HG03521 (cell line): ENCODE measurements at regions not wholly inside any gene's neighbourhood (a gene's known extent, or its start where the extent isn't known, plus 50 kb on each side); places are given as distances from the start of the nearest gene placed in this dataset.

Experiments used
- ATAC-seq: cut with Tn5 transposase; IDR thresholded peaks from one replicate; pipeline ENCODE4 v1.9.1; 2021; ENCODE audit warnings: mild to moderate bottlenecking, moderate library complexity; ENCODE audit not compliant: unreplicated experiment

GRCh38 chr3:107082527-107082926, 294.7 kb upstream of the CCDC54 start:
- ATAC-seq = no peak

- no peak for ATAC-seq
Measured at GRCh38 chr3:107085261-107085660, 292.0 kb upstream of the CCDC54 start.

- ATAC-seq = no peak
Measured at GRCh38 chr3:107092121-107092520, 285.1 kb upstream of the CCDC54 start.

- ATAC-seq = no peak
Measured at GRCh38 chr3:107098864-107099263, 278.4 kb upstream of the CCDC54 start.

GRCh38 chr3:107100137-107100536, 277.1 kb upstream of the CCDC54 start:
- ATAC-seq = no peak

- no peak for ATAC-seq
Measured at GRCh38 chr3:107100573-107100972, 276.7 kb upstream of the CCDC54 start.

GRCh38 chr3:107103786-107104185, 273.5 kb upstream of the CCDC54 start:
- ATAC-seq = no peak

GRCh38 chr3:107106316-107106715, 270.9 kb upstream of the CCDC54 start:
- no peak for ATAC-seq

GRCh38 chr3:107106907-107107306, 270.3 kb upstream of the CCDC54 start:
- ATAC-seq = no peak

- no peak for ATAC-seq
Measured at GRCh38 chr3:107110596-107111305, 266.5 kb upstream of the CCDC54 start.

GRCh38 chr3:107111872-107112271, 265.4 kb upstream of the CCDC54 start:
- no peak for ATAC-seq

GRCh38 chr3:107112356-107112755, 264.9 kb upstream of the CCDC54 start:
- no peak for ATAC-seq

GRCh38 chr3:107116251-107116650, 261.0 kb upstream of the CCDC54 start:
- ATAC-seq = no peak

GRCh38 chr3:107117156-107117555, 260.1 kb upstream of the CCDC54 start:
- ATAC-seq = no peak

- ATAC-seq = no peak
Measured at GRCh38 chr3:107117922-107118536, 259.2 kb upstream of the CCDC54 start.

- ATAC-seq = no peak
Measured at GRCh38 chr3:107124885-107125284, 252.4 kb upstream of the CCDC54 start.

GRCh38 chr3:107128946-107129345, 248.3 kb upstream of the CCDC54 start:
- no peak for ATAC-seq

GRCh38 chr3:107130089-107130700, 247.0 kb upstream of the CCDC54 start:
- no peak for ATAC-seq

GRCh38 chr3:107132674-107133073, 244.6 kb upstream of the CCDC54 start:
- ATAC-seq = no peak

- ATAC-seq = no peak
Measured at GRCh38 chr3:107133891-107134290, 243.3 kb upstream of the CCDC54 start.

- no peak for ATAC-seq
Measured at GRCh38 chr3:107142171-107142570, 235.1 kb upstream of the CCDC54 start.
